ENCODE measurements at regions not wholly inside any gene's neighbourhood (a gene's known extent, or its start where the extent isn't known, plus 50 kb on each side); places are given as distances from the start of the nearest gene placed in this dataset.

DNA sequence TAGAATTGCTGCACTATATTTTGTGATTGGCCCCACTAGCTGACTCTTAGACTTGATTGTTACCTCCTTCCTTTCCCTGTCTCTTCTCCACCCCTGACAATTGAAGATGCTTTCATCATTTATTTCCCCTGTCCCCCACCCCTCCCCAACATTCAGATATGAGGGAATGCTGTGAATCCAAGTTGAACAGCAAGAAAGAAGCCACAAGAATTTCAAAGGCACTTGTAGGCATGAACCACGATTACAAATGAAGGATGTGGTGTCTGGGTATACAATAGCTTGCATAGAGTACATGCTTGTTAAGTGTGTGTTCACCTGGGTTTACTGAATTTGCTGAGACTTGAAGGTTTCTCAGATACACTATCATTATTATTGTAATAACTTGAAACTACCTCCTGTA is 78.3 kb upstream of the TRIO start:
- no peaks in the 10 kb centered on the region for H3K27me3 Mint-ChIP-seq
- CTCF ChIA-PET = no interaction called here

GRCh38 chr5:14063691-14064090 is 79.5 kb upstream of the TRIO start:
- ChIA-PET CTCF (interaction anchor here (0.6 kb wide), 1 partner anchor 1029 kb away, joined by 3 read pairs; no protein-coding TSS in a partner anchor), POLR2A (no interaction called here)
- Mint-ChIP-seq H3K27me3 (no peaks in the 10 kb centered on the region), H3K4me3 (no peak overlapping the region), H3K36me3 (ENCODE audit: low read depth) (no peaks in the 10 kb centered on the region), H3K9me3 (no peaks in the 10 kb centered on the region), H3K4me1 (no peaks in the 10 kb centered on the region), H3K27ac (no peak overlapping the region)
- DNase-seq = no peak

More for the DNA sequence above, 78.3 kb upstream of the TRIO start:
- Mint-ChIP-seq H3K4me1 (no peaks in the 10 kb centered on the region), H3K36me3 (ENCODE audit: low read depth) (no peaks in the 10 kb centered on the region), H3K9me3 (no peaks in the 10 kb centered on the region), H3K27ac (no peak overlapping the region), H3K4me3 (no peak overlapping the region)
- no peak for DNase-seq
- POLR2A ChIA-PET = no interaction called here

DNA sequence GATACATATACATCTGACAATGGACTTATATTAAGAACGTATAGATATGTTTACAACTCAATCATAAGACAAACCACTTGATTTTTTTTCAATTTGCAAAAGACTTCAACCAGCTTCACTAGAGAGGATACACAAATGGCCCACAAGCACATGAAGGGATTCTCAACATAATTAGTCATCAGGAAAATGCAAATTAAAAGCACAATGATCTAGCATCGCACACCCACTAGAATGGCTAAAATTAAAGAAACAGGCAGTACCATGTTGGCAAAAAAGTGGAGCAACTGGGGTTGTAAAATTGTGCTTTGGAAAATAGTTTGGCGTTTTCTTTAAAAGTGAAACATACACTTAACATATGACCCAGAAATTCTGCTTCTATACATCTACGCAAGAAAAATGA is 80.0 kb upstream of the TRIO start:
- Mint-ChIP-seq H3K9me3 (no peaks in the 10 kb centered on the region), H3K27me3 (no peaks in the 10 kb centered on the region), H3K4me1 (no peaks in the 10 kb centered on the region), H3K36me3 (ENCODE audit: low read depth) (no peaks in the 10 kb centered on the region), H3K4me3 (no peak overlapping the region), H3K27ac (no peak overlapping the region)
- POLR2A ChIA-PET = no interaction called here
- CTCF ChIA-PET = interaction anchor here (0.6 kb wide), 1 partner anchor 1030 kb away, joined by 3 read pairs; no protein-coding TSS in a partner anchor
- DNase-seq = no peak

DNA sequence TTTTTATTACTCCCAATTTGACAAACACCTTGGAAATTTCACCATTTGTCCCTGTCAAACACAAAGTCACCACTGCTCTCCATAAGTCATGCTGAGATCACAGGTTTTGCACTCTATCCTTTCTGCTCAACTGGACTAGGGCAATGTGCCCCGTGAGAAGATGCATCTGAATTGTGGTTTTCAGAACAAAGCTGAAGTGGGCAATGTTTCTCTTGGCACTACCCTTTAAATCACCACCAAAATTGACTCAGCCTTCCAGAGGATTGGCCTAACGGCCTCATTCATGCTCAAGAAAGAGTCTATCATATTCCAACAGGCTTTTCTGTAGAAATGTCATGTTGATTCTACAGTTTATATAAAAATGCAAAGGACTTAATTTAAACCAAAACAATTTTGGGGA is 81.0 kb upstream of the TRIO start:
- Mint-ChIP-seq H3K9me3 (no peaks in the 10 kb centered on the region), H3K4me1 (no peaks in the 10 kb centered on the region)
- POLR2A ChIA-PET = no interaction called here

GRCh38 chr5:14061106-14061505 is 82.0 kb upstream of the TRIO start:
- Mint-ChIP-seq H3K9me3 (no peaks in the 10 kb centered on the region), H3K4me1 (no peaks in the 10 kb centered on the region), H3K27me3 (no peaks in the 10 kb centered on the region), H3K4me3 (no peak overlapping the region), H3K36me3 (ENCODE audit: low read depth) (no peaks in the 10 kb centered on the region), H3K27ac (no peak overlapping the region)
- DNase-seq = no peak
- POLR2A ChIA-PET = no interaction called here
- CTCF ChIA-PET = no interaction called here

More for the DNA sequence above, 81.0 kb upstream of the TRIO start:
- no peak for DNase-seq
- H3K36me3 Mint-ChIP-seq (ENCODE audit: low read depth) = no peaks in the 10 kb centered on the region
- CTCF ChIA-PET = interaction anchor here (0.6 kb wide), 1 partner anchor 11 kb away, joined by 3 read pairs; no protein-coding TSS in a partner anchor
- H3K4me3 Mint-ChIP-seq = no peak overlapping the region
- no peak overlapping the region for H3K27ac Mint-ChIP-seq
- no peaks in the 10 kb centered on the region for H3K27me3 Mint-ChIP-seq

DNA sequence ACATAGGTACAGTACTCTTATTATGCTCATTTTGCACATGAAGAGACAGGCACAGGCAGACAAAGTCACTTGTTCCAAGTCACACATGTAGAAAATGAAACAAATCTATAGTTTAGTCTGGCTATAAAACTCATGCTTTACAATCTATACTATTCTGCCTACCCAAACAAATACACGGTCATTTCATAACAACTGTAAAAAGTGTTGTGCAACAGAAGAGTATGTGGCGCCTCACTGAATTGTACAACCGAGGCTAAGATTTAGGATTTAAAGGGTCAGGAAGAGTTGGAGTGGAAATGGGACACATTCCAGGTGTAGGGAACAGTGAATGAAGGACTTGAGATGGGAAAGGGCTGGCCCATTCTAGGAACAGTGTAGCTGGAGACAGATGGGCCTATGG is 82.9 kb upstream of the TRIO start:
- H3K27ac Mint-ChIP-seq = no peak overlapping the region
- no peak overlapping the region for H3K4me3 Mint-ChIP-seq
- H3K9me3 Mint-ChIP-seq = no peaks in the 10 kb centered on the region
- ChIA-PET CTCF (no interaction called here), POLR2A (no interaction called here)
- H3K27me3 Mint-ChIP-seq = no peaks in the 10 kb centered on the region
- no peaks in the 10 kb centered on the region for H3K4me1 Mint-ChIP-seq
- DNase-seq = no peak
- no peaks in the 10 kb centered on the region for H3K36me3 Mint-ChIP-seq (ENCODE audit: low read depth)

DNA sequence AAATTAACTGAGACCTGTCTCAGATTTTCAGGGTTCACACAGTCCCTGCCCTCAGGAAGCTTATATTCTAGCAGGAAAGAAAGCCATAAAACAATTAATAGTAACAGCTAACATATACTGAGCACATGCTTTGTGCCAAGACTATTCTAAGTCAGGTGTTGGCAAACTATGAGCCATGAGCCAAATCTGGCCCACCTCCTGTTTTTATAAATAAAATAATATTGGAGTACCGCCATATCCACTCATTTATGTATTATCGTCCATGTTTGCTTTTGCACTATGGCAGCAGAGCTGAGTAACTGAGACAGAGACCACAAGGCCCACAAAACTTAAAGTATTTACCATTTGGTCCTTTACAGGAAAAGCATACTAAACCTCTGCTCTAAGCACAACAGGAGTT is 83.3 kb upstream of the TRIO start:
- POLR2A ChIA-PET = no interaction called here
- no peaks in the 10 kb centered on the region for H3K9me3 Mint-ChIP-seq
- CTCF ChIA-PET = no interaction called here

DNA sequence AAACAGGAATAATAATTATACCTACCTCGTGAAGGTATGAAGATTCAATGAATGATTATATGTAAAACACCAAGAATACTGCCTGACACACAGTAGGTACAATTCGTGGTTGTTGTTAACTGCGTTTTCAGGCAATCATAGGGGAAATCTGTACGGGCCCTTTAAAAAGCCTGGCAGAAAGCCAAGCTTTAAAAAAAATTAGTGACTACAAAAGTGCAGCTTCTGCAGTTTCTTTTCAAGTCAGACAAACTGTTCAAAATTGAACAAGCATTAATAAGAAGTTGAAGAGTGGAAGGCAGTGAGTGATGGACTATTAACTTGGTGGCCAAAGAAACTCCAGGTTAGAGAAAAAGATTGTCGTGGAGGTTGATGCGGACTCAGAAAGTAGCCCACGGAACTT is 85.9 kb upstream of the TRIO start:
- POLR2A ChIA-PET = no interaction called here
- Mint-ChIP-seq H3K36me3 (ENCODE audit: low read depth) (no peaks in the 10 kb centered on the region), H3K27me3 (no peaks in the 10 kb centered on the region), H3K9me3 (no peaks in the 10 kb centered on the region), H3K4me3 (no peak overlapping the region), H3K4me1 (no peaks in the 10 kb centered on the region), H3K27ac (no peak overlapping the region)
- DNase-seq = no peak
- CTCF ChIA-PET = no interaction called here

More for the DNA sequence above, 83.3 kb upstream of the TRIO start:
- no peak for DNase-seq
- H3K4me1 Mint-ChIP-seq = no peaks in the 10 kb centered on the region
- H3K36me3 Mint-ChIP-seq (ENCODE audit: low read depth) = no peaks in the 10 kb centered on the region
- H3K27me3 Mint-ChIP-seq = no peaks in the 10 kb centered on the region
- H3K4me3 Mint-ChIP-seq = no peak overlapping the region
- no peak overlapping the region for H3K27ac Mint-ChIP-seq

GRCh38 chr5:14056039-14056438 is 87.1 kb upstream of the TRIO start:
- Mint-ChIP-seq H3K27me3 (no peaks in the 10 kb centered on the region), H3K9me3 (no peaks in the 10 kb centered on the region), H3K4me3 (no peak overlapping the region), H3K27ac (no peak overlapping the region), H3K36me3 (ENCODE audit: low read depth) (no peaks in the 10 kb centered on the region), H3K4me1 (no peaks in the 10 kb centered on the region)
- ChIA-PET POLR2A (no interaction called here), CTCF (interaction anchor here (0.6 kb wide), 1 partner anchor 34 kb away, joined by 3 read pairs; no protein-coding TSS in a partner anchor)
- DNase-seq = no peak

DNA sequence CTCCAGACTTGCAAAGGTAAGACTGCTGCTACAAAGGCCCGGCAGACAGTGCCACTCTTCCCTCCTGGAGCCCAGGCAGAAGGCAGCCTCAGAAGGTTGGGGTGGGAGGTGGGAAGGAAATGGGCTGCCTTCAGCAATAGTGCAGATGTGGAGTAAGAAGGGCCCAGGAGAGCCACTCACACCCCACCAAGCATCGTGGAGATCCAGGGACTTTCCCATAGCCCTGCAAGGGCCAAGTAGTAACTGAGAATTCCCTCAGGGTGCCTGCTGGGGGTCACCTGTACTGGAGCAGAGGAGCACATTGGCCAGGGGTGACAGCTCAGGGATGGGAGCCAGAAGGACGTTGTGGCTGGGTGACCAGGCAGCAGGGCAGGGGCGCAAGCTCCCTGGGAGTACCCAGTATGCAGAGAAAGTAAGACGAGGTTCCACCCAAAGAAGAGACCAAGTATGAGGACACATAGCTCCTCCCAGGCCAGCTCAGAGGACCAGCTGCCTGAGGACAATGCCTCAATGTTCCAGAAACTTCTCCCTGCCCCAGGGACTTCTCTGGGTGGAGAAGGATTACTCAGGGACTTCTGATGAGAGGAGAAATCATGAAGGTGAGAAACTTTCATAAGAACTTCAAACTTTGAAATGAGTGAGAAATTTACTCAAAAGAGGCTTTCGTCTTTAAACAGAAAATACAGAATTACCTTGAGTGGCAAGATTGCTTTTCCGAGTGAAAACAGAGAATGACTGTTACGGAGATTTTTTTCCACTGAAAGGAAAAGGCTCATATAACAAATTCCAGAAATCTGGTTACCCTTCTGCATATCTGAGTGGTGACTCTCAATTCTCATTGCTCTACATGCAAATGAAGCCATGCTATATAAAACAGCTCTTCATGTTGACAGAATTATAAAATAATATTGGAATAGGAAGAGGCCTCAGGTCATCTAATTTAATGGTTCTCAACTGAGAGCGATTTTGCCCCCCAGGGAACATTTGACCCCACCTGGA is 87.9 kb upstream of the TRIO start:
- Mint-ChIP-seq H3K4me1 (no peaks in the 10 kb centered on the region), H3K4me3 (no peak overlapping the region), H3K9me3 (no peaks in the 10 kb centered on the region), H3K27ac (no peak overlapping the region), H3K27me3 (no peaks in the 10 kb centered on the region), H3K36me3 (ENCODE audit: low read depth) (no peaks in the 10 kb centered on the region)
- DNase-seq = no peak
- POLR2A ChIA-PET = no interaction called here
- CTCF ChIA-PET = no interaction called here

DNA sequence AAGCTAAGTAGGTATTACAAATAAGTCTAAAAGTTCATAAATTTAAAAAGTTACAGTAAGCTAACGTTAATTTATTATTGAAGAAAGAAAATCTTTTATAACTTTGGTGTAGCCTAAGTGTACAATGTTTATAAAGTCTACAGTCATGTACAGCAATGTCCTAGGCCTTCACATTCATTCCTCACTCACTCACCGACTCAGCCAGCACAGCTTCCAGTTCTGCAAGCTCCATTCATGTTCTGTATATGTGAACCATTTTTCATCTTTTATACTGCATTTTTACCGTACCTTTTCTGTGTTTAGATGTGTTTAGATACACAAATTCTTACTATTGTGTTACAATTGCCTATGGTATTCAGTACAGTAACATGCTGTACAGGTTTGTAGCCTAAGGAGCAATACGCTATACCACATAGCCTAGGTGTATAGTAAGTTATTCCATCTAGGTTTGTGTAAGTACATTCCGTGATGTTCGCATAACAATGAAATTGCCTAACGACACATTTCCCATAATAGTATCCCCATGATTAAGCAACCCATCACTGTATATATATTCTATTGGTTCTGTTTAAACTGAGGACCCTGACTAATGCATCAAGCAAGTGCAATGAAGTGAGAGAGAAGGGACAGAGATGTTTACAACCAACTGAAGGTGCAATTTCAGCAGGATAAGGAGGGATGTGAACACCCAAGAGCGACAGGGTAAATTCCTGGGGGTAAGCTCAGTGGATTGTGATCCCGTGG is 88.9 kb upstream of the TRIO start:
- Mint-ChIP-seq H3K27me3 (no peaks in the 10 kb centered on the region), H3K9me3 (no peaks in the 10 kb centered on the region), H3K27ac (no peak overlapping the region), H3K4me1 (no peaks in the 10 kb centered on the region), H3K36me3 (ENCODE audit: low read depth) (no peaks in the 10 kb centered on the region), H3K4me3 (no peak overlapping the region)
- DNase-seq = no peak
- ChIA-PET CTCF (interaction anchor here (0.6 kb wide), 1 partner anchor 61 kb away, joined by 3 read pairs; no protein-coding TSS in a partner anchor), POLR2A (no interaction called here)

- Mint-ChIP-seq H3K27me3 (no peaks in the 10 kb centered on the region), H3K9me3 (no peaks in the 10 kb centered on the region), H3K4me1 (no peaks in the 10 kb centered on the region), H3K4me3 (no peak overlapping the region), H3K36me3 (ENCODE audit: low read depth) (no peaks in the 10 kb centered on the region), H3K27ac (no peak overlapping the region)
- DNase-seq = no peak
- ChIA-PET POLR2A (no interaction called here), CTCF (no interaction called here)
Observed at GRCh38 chr5:14050821-14051220, 92.3 kb upstream of the TRIO start.

GRCh38 chr5:14048434-14048833 is 94.7 kb upstream of the TRIO start:
- POLR2A ChIA-PET = no interaction called here

More at GRCh38 chr5:14048434-14048833, 94.7 kb upstream of the TRIO start:
- CTCF ChIA-PET = no interaction called here
- Mint-ChIP-seq H3K36me3 (ENCODE audit: low read depth) (no peaks in the 10 kb centered on the region), H3K4me1 (no peaks in the 10 kb centered on the region), H3K4me3 (no peak overlapping the region), H3K27ac (no peak overlapping the region), H3K27me3 (no peaks in the 10 kb centered on the region), H3K9me3 (no peaks in the 10 kb centered on the region)
- DNase-seq = no peak
